H1 (cell line): ENCODE measurements at regions not wholly inside any gene's neighbourhood (a gene's known extent, or its start where the extent isn't known, plus 50 kb on each side); places are given as distances from the start of the nearest gene placed in this dataset.

Source experiments
- KDM4A ChIP-seq: IDR thresholded peaks from one replicate; pipeline ENCODE4 v1.7.1; 2012; ENCODE audit warnings: low read depth, mild to moderate bottlenecking, moderate library complexity, low read length, inconsistent platforms; ENCODE audit not compliant: severe bottlenecking
- POU5F1 ChIP-seq: IDR thresholded peaks from 2 replicates; pipeline ENCODE4 v1.6.1; 2011; ENCODE audit warnings: low read depth, mild to moderate bottlenecking, low read length, moderate library complexity
- SIN3A ChIP-seq, 2 experiments: IDR thresholded peaks in 1 of 2; conservative IDR thresholded peaks in 1 of 2; 2 replicates each; pipeline ENCODE4 v1.6.1; 2011 to 2012; ENCODE audit warnings: low read length in 2 of 2, improper control_type of control experiment in 1 of 2, low read depth in 1 of 2, mild to moderate bottlenecking in 1 of 2
- USF2 ChIP-seq: IDR thresholded peaks from 2 replicates; pipeline ENCODE4 v1.6.1; 2011; ENCODE audit warnings: low read length, improper control_type of control experiment
- TF ChIP-seq, protein P1 (sequence below): fragments of 300-600 bp; sonication (generic); IDR thresholded peaks from 2 replicates; pipeline ENCODE4 v1.7.1; 2012; ENCODE audit warnings: low read length, moderate library complexity, mild to moderate bottlenecking, inconsistent platforms; ENCODE audit not compliant: insufficient replicate concordance

- TF ChIP-seq, protein P1, sequence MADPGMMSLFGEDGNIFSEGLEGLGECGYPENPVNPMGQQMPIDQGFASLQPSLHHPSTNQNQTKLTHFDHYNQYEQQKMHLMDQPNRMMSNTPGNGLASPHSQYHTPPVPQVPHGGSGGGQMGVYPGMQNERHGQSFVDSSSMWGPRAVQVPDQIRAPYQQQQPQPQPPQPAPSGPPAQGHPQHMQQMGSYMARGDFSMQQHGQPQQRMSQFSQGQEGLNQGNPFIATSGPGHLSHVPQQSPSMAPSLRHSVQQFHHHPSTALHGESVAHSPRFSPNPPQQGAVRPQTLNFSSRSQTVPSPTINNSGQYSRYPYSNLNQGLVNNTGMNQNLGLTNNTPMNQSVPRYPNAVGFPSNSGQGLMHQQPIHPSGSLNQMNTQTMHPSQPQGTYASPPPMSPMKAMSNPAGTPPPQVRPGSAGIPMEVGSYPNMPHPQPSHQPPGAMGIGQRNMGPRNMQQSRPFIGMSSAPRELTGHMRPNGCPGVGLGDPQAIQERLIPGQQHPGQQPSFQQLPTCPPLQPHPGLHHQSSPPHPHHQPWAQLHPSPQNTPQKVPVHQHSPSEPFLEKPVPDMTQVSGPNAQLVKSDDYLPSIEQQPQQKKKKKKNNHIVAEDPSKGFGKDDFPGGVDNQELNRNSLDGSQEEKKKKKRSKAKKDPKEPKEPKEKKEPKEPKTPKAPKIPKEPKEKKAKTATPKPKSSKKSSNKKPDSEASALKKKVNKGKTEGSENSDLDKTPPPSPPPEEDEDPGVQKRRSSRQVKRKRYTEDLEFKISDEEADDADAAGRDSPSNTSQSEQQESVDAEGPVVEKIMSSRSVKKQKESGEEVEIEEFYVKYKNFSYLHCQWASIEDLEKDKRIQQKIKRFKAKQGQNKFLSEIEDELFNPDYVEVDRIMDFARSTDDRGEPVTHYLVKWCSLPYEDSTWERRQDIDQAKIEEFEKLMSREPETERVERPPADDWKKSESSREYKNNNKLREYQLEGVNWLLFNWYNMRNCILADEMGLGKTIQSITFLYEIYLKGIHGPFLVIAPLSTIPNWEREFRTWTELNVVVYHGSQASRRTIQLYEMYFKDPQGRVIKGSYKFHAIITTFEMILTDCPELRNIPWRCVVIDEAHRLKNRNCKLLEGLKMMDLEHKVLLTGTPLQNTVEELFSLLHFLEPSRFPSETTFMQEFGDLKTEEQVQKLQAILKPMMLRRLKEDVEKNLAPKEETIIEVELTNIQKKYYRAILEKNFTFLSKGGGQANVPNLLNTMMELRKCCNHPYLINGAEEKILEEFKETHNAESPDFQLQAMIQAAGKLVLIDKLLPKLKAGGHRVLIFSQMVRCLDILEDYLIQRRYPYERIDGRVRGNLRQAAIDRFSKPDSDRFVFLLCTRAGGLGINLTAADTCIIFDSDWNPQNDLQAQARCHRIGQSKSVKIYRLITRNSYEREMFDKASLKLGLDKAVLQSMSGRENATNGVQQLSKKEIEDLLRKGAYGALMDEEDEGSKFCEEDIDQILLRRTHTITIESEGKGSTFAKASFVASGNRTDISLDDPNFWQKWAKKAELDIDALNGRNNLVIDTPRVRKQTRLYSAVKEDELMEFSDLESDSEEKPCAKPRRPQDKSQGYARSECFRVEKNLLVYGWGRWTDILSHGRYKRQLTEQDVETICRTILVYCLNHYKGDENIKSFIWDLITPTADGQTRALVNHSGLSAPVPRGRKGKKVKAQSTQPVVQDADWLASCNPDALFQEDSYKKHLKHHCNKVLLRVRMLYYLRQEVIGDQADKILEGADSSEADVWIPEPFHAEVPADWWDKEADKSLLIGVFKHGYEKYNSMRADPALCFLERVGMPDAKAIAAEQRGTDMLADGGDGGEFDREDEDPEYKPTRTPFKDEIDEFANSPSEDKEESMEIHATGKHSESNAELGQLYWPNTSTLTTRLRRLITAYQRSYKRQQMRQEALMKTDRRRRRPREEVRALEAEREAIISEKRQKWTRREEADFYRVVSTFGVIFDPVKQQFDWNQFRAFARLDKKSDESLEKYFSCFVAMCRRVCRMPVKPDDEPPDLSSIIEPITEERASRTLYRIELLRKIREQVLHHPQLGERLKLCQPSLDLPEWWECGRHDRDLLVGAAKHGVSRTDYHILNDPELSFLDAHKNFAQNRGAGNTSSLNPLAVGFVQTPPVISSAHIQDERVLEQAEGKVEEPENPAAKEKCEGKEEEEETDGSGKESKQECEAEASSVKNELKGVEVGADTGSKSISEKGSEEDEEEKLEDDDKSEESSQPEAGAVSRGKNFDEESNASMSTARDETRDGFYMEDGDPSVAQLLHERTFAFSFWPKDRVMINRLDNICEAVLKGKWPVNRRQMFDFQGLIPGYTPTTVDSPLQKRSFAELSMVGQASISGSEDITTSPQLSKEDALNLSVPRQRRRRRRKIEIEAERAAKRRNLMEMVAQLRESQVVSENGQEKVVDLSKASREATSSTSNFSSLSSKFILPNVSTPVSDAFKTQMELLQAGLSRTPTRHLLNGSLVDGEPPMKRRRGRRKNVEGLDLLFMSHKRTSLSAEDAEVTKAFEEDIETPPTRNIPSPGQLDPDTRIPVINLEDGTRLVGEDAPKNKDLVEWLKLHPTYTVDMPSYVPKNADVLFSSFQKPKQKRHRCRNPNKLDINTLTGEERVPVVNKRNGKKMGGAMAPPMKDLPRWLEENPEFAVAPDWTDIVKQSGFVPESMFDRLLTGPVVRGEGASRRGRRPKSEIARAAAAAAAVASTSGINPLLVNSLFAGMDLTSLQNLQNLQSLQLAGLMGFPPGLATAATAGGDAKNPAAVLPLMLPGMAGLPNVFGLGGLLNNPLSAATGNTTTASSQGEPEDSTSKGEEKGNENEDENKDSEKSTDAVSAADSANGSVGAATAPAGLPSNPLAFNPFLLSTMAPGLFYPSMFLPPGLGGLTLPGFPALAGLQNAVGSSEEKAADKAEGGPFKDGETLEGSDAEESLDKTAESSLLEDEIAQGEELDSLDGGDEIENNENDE = no peak
- TF ChIP-seq KDM4A (no peak), USF2 (no peak), SIN3A (conservative IDR thresholded peaks at IDR 0.05 in 1 of 2, IDR thresholded peaks at IDR 0.05 in 1 of 2; ENCODE audit: low read depth in 1 of 2, low read length in 2 of 2) (no peak), POU5F1 (no peak)
- TF ChIP-seq, all 59 proteins: peak for 0
Measured at GRCh38 chr7:80335511-80336231, 176.2 kb downstream of the GNAT3 start (continued).
